ENCODE measurements at regions not wholly inside any gene's neighbourhood (a gene's known extent, or its start where the extent isn't known, plus 50 kb on each side); places are given as distances from the start of the nearest gene placed in this dataset.

DNA sequence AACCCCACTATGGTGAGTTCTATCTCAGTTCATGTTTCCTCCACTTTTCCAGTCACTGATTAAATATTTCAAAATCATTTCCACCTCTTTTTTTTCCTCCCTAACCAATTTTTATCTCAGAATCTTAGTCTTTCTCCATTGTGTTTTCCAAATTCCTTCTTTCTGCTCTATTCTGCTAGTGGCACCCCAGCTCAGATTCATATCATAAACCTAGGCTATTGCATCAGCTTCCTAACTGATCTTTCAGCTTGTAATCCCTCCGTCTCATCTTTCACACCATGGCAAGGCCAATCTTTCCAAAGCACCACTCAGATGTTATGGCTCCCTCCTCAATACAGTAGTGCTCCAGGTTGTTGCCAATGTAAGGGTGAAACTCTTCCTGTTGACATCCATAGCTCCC, 631.9 kb downstream of the PLPP3 start:
- TF ChIP-seq, protein P1, sequence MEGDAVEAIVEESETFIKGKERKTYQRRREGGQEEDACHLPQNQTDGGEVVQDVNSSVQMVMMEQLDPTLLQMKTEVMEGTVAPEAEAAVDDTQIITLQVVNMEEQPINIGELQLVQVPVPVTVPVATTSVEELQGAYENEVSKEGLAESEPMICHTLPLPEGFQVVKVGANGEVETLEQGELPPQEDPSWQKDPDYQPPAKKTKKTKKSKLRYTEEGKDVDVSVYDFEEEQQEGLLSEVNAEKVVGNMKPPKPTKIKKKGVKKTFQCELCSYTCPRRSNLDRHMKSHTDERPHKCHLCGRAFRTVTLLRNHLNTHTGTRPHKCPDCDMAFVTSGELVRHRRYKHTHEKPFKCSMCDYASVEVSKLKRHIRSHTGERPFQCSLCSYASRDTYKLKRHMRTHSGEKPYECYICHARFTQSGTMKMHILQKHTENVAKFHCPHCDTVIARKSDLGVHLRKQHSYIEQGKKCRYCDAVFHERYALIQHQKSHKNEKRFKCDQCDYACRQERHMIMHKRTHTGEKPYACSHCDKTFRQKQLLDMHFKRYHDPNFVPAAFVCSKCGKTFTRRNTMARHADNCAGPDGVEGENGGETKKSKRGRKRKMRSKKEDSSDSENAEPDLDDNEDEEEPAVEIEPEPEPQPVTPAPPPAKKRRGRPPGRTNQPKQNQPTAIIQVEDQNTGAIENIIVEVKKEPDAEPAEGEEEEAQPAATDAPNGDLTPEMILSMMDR (IDR thresholded peaks at IDR 0.05) = no peak
- TF ChIP-seq POLR2A (IDR thresholded peaks at IDR 0.05; ENCODE audit: low read depth) (no peak), POLR2AphosphoS5 (IDR thresholded peaks at IDR 0.05) (no peak), EP300 (IDR thresholded peaks at IDR 0.05) (no peak)
